ENCODE measurements at regions not wholly inside any gene's neighbourhood (a gene's known extent, or its start where the extent isn't known, plus 50 kb on each side); places are given as distances from the start of the nearest gene placed in this dataset.
"Not testable (repeated sequence)": the region's sequence is repeated elsewhere in the genome, so short reads cannot be mapped to it uniquely, and the experiment has no call there.

DNA sequence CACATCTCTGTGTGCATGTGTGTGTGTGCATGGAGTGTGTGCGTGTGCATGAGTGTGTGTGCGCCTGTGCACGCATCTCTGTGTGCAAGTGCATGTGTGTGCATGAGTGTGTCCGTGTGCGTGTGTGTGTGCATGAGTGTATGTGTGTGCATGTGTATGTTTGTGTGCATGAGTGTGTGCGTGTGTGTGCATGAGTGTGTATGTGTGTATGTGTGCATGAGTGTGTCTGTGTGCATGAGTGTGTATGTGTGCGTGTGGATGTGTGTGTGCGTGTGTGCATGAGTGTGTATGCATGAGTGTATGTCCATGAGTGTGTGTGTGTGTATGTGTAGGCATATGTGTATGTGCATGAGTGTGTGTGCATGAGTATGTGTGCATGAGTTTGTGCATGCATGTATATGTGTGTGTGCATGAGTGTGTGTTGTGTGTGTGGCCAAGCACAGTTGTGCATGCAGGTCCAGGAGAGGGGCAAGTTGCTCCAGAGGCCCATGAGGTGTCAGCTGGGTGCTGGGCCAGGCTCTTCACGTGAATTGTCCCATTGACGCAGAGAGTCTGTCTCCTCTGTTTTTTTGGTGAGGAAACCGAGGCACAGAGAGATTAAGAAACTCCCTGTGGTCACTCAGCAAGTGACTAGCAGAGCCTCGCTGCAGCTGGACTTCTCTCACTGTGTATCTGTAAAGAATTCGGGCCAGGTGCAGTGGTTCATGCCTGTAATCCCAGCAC, 75.5 kb downstream of the ASB1 start:
- DNase-seq, result no peak

DNA sequence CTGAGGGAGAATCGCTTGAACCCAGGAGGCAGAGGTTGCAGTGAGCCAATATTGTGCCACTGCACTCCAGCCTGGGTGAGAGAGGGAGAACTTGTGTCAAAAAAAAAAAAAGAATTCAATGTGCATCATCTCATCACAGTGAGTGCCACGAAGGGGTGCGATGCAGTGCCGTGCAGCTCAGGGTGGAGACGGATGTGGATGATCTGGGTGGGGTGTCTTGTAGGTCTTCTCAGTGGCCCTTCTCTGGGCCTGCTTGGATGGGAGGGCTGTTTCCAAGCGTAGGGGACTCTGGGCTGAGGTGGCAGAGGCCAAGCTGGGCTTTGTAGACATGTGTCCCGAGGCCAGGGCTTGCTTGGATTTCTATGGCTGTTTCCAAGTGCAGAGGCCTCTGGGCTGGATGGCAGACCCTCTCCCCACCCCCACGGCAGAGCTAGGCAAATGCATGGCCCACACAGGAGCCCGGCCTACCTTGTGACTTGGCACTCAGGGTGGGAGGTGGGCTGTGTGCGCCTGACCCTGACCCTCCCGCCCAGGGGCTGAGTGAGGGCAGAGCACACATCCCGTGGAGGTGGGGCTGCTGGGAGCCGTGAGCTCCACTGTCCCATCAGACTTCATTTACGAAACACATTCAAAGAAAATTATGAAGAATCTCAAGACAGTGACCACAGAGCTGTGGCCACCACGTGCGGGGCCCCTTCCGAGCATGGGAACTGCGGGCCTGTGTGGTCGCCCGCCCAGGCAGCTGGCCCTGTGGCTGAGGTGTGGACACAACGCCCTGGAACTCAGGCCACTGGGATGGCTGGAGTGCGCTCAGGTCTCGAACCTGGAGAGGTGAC, 76.4 kb downstream of the ASB1 start:
- DNase-seq, result no peak

DNA sequence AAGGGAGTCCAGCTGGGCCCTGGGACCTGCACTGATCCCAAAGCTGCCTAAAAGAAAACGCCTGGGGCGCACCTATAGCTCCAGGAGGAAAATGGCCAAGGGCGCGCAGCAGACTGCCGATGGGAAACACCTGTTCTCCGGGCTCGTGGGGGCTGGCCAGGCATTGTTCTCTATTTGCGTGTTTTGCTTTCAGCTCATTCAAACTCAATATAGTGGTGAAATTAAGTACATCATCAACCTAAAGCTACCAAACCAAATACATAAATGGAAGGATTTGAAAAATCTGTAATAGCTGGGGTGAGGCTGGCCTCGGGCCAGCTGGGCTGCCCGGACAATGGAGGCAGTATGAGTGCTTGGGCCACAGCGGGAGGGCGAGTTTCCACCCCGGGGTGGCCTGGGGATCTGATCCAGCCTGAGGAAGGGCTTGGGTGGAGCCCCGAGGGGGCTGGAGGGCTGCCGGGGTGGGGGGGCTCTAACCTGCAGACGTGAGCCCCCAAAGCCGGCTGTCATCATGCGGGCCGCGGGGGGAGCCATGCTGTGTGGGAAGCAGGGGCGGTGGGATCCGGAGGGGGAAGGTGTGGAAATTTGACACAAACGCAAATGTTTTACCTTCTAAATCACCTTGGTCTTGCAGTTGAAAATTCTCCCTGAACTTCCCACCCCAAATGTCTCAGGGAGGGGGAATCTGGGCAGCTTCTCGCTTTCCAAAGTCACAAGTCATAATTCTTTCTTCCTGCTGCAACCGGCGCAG, 77.6 kb downstream of the ASB1 start:
- no peak for DNase-seq

DNA sequence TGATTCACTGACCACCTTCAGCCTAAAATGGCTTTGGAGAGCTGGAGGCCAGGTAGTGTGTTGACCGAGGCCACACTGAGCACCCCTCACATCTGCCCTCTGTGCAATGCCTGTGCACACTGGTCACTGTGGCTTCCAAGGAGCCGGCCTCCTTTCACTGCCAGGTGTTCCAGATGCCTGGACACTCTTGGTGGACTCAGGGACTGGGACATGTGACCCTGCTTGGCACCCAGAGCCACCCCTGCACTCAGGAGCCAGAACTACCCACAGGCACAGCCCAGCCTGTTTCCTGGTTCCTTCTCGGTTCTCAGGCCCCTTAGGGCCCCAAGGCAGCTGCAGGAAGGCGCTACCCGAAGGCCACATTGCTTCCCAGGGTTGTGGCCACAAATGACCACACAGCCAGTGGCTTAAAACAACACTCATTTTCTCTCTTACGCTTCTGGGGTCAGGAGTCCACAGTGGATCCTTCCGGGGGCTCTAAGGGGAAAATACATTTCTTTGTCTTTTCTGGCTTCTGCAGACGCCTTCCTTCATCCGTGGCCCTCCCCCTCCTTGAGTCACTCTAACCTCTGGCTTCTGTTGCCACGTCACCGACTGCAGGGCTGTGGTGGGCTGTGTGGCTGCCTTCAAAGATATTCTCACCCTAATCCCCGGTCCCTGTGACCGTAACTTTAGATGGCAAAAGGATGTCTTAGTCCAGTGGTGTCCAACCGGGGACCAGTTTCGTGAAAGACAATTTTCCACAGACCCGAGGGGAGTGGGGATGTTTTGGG, 78.6 kb downstream of the ASB1 start:
- DNase-seq, result no peak

DNA sequence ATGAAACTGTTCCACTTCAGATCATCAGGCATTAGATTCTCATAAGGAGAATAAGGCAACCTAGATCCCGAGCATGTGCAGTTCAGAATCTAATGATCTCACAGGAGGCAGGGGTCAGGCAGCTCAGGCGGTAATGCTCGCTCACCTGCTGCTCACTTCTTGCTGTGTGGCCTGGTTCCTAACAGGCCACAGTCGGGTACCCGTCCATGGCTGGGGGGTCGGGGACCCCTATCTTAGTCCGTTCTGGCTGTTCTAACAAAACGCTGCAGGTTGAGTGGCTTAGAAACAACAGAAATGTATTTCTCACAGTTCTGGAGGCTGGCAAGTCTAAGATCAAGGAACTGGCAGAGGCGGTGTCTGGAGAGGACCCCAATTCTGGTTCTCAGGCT, 79.2 kb downstream of the ASB1 start:
- DNase-seq, result no peak

DNA sequence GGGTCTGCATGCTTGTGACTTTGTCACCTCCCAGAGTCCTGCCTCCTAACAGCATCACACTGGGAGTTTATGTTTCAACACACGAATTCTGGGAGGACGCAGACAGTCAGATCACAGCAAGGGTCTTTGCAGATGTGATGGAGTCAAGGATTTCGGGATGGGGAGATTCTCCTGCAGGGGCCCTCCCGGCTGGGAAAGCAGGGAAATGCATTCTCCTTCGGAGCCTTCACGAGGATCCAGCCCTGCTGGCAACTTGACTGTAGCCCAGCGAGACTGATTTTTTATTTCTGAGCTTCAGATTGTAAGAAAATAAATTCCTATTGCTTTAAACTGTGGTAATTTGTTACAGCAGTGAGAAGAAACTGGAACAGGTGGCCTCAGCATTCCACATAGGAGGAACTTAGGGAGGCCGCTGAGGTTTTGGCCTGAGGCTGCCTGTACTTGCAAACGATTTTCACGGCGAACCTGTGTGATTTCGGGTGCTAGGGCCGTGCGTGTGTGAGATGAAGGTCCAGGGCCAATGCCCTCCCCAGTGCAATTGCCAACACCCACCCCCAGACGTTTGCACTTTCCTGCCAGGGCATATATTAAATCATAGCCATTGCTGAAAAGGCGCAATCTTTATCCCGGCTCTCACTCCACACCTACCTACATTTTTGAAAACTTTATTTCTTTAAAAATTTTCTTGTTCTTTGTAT, 79.8 kb downstream of the ASB1 start:
- no peak for DNase-seq

DNA sequence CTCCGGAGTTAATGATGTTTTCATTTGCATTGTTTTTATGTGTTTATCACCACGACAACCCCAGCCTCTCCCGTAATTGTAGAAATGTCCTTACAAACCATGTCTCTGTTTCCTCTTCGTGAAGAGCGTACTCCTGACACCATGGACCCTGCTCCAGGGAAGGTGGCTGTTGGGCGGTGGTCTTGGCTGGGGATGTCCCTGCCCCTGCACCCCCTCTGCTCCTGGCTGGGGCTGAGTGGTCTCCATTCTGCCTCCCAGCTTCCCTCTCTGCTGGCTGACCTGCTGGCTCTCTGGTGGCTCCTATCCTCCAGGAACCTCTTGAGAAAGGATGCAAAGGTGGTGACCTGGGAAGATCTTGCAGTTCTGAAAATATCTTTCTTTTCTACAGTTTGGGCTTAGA, 81.1 kb downstream of the ASB1 start:
- DNase-seq, result no peak

DNA sequence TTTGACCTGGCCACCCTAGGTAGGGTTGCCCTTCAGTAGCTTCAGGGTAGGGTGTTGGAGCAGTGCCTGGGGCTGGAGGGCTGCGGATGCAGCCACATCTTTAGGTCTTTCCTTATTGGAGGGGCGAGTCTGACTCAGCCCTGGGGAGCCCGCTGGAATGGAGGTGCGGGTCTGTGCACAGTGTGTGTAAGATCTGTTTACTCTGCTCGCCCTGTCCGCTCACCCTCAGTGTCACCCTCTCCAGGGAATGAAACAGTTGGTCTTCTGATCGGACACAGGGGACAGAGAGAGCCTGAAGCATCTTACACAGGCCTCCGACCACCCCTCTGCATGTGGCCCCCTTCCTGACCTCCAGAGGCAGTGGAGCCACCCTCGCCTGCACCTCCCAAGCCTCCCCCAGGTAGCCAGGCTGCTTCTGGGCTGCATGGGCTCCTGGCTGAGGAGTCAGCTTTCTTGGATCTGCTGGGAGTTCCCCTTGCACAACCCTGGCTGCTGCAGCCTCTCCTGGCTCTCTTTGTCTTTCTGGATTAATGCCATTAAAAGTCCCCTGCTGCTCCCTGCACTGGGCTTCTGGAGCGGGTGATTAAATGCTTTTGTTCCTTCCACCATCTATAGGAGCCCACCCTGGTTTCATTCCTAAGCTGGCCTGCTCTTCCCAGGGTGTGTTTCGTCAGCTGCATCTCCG, 82.6 kb downstream of the ASB1 start:
- no peak for DNase-seq

DNA sequence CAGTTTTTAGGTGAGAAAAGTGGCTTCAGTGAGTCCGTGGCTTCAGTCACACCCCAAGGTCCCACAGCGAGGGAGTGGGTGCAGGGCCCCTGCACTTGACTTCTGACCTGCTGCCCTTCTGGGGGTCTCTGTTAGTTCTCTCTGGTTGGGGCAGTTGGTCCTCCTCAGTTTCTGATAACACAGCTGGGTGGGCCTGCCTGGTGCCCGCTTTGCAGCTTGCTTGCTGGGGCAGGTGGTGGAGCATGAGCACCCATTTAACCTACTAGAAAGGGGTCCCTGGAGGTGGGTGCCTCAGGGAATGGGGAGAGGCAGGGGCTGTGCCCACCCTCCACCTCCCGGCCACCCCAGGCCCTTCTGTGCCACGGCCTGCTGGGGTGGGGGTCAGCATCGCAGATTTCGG, 83.2 kb downstream of the ASB1 start:
- no peak for DNase-seq

DNA sequence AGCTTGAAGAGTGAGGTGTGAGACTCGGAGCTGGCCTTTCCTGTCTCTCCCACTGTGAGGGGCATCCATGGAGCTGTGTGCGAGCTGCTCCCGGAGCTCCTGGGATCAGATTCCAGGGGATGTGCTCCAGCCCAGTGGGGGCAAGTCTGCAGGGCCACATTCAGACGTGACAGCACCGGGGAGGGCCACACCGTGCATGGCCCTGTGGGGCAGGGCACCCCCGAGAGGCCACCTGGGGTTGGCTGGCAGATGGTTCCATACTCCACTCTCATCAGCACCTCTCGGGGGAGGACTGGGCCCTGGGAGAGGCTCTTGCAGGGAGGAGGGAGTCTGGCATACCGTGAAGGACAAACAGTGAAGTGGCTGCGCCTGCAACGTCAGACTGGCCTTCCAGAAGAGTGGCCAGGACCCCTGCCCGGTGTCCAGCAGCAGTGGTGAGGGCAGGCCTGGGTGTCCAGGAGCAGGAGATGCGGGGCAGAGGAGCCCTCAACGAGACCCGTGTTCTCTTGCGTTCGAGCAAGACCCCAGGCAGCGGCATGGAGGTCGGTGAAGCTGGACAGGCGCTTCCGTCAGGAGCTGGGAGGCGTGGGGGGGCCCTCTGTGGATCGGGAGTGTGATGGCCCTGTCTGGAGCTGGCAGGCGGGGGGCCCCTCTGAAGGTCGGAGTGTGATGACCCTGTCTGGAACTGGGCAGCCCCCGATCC, 84.3 kb downstream of the ASB1 start:
- DNase-seq, result no peak

DNA sequence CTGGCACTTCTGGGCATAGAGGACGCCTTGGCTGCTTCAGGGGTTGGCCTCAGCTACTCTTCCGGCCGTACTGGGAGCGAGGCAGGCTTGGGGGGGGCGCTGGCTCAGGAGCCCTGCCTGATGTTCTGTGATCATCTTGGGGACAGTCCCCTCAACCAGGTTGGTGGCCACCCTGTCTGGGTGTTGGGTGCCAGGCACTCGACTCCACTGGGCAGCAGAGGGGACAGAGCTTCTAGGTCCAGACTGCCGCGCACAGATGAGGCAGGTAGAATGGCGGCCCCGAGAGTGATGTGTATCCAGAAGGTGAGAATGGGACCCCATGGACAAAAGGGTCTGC, 84.9 kb downstream of the ASB1 start:
- DNase-seq, result no peak

DNA sequence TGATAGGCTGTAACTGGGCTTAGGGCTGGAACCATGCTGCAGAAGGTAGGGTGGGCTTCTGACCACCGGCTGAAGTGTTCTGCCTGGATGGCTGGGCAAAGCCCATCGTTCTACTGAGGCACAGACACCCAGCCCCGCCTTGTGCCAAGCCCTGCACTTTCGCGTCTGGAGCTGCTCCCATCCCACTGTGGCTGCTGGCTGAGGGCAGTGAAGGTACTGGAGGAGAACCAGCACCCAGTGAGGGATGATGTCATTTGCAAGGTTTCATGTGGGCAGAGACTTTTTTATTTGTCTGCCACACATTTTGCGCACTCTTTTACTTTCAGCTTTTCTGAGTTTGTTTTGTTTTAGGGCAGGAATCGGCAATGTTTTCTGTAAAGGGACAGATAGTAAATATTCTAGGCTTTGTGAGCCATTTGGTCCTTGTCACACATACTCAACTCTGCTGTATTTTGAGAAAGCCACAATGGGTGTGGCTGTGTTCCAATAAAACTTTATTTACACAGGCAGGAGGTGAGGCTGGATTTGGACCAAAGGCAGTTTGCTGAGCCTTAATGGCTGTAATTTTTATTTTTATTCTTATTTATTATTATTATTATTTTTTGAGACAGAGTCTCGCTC, 85.6 kb downstream of the ASB1 start:
- no peak for DNase-seq

DNA sequence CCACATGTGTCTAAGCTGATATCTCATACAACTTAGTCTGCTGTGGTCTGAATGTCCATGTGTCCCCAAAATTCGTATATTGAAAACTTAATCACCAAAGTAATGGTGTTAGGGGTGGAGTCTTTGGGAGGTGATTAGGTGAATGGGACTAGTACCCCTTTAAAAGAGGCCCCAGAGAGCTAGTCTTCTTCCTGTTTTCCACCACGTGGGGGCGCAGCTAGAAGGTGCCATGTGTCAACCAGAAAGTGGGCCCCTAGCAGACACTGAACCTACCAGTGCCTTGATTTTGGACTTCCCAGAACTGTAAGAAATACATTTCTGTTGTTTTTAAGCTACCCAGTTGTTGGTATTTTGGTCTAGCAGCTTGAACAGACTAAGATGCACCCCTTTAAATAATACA, 86.6 kb downstream of the ASB1 start:
- no peak for DNase-seq

DNA sequence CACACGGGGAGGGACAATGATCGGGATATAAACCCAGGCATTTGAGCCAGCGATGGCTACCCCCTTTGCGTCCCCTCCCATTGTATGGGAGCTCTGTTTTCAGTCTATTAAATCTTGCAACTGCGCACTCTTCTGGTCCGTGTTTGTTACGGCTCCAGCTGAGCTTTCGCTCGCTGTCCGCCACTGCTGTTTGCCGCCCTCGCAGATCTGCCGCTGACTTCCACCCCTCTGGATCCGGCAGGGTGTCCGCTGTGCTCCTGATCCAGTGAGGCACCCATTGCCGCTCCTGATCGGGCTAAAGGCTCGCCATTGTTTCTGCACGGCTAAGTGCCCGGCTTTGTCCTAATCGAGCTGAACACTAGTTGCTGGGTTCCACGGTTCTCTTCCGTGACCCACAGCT, 87.3 kb downstream of the ASB1 start:
- DNase-seq, result not testable (repeated sequence)

DNA sequence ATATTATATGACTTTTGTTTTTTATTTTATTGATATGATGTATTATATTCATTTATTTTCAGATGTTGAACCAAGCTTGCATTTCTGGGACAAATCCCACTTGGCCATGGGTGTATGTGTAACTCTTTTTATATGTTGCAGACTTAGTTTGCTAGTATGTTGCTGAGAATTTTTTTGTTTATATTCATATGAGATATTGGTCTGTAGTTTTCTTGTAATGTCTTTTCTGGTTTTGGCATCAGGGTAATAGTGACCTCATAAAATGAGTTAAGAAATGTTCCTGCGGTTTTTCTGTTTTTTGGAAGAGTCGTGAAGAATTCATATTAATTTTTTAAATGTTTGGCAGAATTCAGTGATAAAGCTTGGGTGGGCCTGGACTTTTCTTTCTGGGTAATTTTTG, 88.7 kb downstream of the ASB1 start:
- DNase-seq, result no peak

DNA sequence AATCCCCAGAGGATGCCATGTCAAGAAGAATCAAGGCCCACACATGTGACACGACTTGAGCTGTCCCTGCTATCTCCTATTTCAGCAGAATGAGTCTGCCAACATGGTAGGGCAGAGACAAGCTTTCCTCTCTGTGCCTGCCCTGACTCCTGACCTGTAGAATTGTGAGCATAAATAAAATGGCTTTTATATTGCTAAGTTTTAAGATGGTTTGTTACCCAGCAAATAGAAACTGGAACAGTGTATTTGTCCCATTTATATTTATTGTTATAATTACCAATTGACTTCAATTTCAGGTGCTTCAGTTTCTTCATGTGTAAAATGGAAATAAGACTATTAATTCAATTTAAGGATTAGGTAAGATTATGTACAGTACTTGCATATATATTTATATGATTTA, 90.5 kb downstream of the ASB1 start:
- DNase-seq, result no peak

DNA sequence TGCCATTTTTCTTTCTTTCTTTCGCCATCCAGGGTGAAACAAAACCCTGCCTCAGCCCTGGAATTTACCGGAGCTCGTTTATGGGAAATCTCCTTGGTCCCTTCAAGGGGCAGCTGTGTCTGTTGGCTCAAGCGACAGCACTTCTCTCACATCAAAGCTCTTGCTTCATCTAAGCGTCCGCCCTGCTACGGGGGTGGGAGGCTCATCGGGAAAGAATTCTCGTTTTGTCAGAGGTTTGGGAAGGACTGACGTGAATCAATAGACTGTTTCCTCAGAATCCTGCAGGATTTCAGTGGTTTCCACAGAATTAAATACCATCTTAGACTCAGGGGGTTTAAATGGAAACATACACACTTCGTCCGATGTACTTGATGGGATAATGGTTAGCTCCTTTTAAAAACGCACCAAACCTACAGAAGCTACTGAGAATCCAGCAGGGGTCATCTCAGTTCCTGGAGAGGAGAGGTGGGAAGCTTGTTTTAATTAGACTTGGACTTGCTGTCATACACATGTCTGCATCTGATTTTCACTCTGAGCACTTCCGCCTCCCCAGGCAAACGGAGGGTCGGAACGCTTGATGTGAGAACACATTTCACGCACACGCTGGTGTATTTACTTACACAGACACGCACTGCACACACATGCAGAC, 91.6 kb downstream of the ASB1 start:
- no peak for DNase-seq

DNA sequence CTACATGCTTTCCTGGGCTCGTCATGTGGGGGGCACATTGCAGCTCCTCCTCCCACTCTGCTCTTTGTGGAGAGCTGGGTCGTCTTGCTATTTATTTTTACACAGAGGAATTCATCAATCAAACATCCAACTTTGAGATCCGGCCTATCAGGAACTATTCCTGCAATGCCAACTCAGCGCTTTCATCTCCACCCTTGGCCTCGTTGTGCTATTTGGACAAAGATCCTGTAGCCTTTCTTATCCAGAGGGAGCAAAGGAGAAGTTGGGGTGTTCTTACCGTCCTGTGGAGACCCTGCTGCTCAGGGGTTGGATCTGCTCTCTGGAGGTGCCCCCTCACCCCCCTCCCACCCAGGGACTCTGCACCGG, 92.1 kb downstream of the ASB1 start:
- no peak for DNase-seq

DNA sequence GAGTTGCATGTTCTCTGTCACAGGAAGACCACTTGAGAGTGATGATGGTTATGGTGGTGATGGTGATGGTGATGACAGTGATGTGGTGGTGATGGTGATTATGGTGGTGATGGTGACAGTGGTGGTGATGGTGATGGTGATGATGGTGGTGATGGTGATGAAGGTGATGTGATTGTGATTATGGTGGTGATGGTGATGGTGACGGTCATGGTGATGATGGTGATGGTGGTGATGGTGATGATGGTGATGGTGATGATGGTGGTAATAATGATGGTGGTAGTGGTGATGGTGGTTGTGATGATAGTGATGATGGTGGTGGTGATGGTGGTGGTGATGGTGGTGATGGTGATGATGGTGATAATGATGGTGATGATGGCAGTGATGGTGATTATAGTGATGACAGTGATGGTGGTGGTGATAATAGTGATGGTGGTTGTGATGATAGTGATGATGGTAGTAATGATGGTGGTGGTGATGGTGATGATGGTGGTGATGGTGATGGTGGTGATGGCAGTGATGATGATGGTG, 93.7 kb downstream of the ASB1 start:
- DNase-seq, result no peak

DNA sequence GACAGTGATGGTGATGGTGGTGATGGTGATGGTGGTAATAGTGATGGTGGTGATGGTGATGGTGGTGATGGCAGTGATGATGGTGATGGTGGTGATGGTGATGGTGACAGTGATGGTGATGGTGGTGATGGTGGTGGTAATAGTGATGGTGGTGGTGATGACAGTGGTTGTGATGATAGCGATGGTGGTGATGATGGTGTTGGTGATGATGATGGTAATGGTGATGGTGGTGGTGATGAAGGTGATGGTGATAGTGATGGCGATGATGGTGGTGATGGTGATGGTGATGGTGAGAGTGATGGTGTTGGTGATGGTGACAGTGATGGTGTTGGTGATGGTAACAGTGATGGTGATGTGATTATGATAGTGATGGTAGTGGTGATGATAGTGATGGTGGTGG, 94.3 kb downstream of the ASB1 start:
- no peak for DNase-seq
